Stimulated activated CD4-positive, alpha-beta T cell treated with anti-CD3 and anti-CD28 coated beads, Interleukin-2, amount 100 ng/mL, for 4 hours (primary cell): ENCODE measurements at regions not wholly inside any gene's neighbourhood (a gene's known extent, or its start where the extent isn't known, plus 50 kb on each side); places are given as distances from the start of the nearest gene placed in this dataset.

Experiments
- DNase-seq: peaks from one replicate; pipeline ENCODE4 v3.0.0-alpha.2; 2020; ENCODE audit warnings: low read depth

- DNase-seq, result no peak
Measured at GRCh38 chr20:22466447-22467171, 117.8 kb downstream of the FOXA2 start.

- DNase-seq, result no peak
Measured at GRCh38 chr20:22465622-22466446, 118.5 kb downstream of the FOXA2 start.

- DNase-seq, result no peak
Measured at GRCh38 chr20:22464312-22465003, 119.9 kb downstream of the FOXA2 start.

GRCh38 chr20:22462975-22463914 lies 121.1 kb downstream of the FOXA2 start:
- no peak for DNase-seq

GRCh38 chr20:22460803-22461202 lies 123.6 kb downstream of the FOXA2 start:
- DNase-seq, result no peak

GRCh38 chr20:22460231-22460630 lies 124.1 kb downstream of the FOXA2 start:
- no peak for DNase-seq

GRCh38 chr20:22459754-22460153 lies 124.6 kb downstream of the FOXA2 start:
- DNase-seq, result no peak

- no peak for DNase-seq
Measured at GRCh38 chr20:22456109-22456508, 128.3 kb downstream of the FOXA2 start.

GRCh38 chr20:22455259-22455658 lies 129.1 kb downstream of the FOXA2 start:
- no peak for DNase-seq

- no peak for DNase-seq
Measured at GRCh38 chr20:22453244-22454080, 130.9 kb downstream of the FOXA2 start.

GRCh38 chr20:22452442-22453011 lies 131.8 kb downstream of the FOXA2 start:
- DNase-seq, result no peak

GRCh38 chr20:22450537-22450936 lies 133.8 kb downstream of the FOXA2 start:
- no peak for DNase-seq

- DNase-seq, result no peak
Measured at GRCh38 chr20:22449188-22449973, 135.0 kb downstream of the FOXA2 start.

GRCh38 chr20:22447447-22447778 lies 137.0 kb downstream of the FOXA2 start:
- DNase-seq, result no peak

GRCh38 chr20:22446613-22447446 lies 137.5 kb downstream of the FOXA2 start:
- no peak for DNase-seq

- no peak for DNase-seq
Measured at GRCh38 chr20:22442318-22442717, 142.1 kb downstream of the FOXA2 start.

GRCh38 chr20:22438926-22439325 lies 145.4 kb downstream of the FOXA2 start:
- DNase-seq, result no peak

GRCh38 chr20:22438346-22438745 lies 146.0 kb downstream of the FOXA2 start:
- no peak for DNase-seq

- no peak for DNase-seq
Measured at GRCh38 chr20:22437354-22437753, 147.0 kb downstream of the FOXA2 start.
